ENCODE measurements at regions not wholly inside any gene's neighbourhood (a gene's known extent, or its start where the extent isn't known, plus 50 kb on each side); places are given as distances from the start of the nearest gene placed in this dataset.

DNA sequence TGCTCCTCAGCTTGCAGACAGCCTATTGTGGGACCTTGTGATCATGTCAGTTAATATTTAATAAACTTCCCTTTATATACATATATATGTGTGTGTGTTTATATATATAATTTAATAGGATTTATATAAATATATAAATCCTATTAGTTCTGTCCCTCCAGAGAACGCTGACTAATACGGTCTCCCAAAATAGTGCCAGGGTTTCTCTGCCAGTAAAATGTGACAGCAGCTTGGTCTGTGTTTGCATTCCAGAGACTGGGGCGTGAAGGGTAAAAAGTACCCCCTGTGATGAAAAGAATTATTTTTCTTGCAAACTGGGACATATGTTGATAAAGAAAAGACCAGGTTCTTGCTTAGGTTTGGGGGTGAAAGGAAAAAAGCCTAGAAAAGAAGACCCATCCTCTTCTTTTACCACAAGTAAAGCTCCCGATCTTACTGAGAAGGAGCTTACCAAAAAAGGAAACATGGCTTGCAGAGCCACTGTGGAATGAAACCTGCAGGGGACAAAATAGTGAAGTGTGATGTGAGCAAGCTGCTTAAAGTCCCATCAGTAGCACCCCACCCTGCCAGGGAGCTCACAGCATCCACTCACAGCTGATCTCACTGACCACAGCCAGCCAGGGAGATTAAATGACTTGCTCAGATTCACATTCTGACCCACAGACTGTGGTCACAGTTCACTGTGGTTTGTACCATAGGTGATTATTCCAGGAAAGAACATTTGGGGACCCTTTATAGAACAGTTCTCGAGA lies 110.9 kb upstream of the RMP24 start:
- H3K4me3 ChIP-seq (replicated peaks; ENCODE audit: low read depth, low read length), result no peak overlapping the region
- H3K27me3 ChIP-seq (replicated peaks; ENCODE audit: control insufficient read depth, insufficient read depth, low read length), result no peaks in the 10 kb centered on the region
- TF ChIP-seq, protein P1, sequence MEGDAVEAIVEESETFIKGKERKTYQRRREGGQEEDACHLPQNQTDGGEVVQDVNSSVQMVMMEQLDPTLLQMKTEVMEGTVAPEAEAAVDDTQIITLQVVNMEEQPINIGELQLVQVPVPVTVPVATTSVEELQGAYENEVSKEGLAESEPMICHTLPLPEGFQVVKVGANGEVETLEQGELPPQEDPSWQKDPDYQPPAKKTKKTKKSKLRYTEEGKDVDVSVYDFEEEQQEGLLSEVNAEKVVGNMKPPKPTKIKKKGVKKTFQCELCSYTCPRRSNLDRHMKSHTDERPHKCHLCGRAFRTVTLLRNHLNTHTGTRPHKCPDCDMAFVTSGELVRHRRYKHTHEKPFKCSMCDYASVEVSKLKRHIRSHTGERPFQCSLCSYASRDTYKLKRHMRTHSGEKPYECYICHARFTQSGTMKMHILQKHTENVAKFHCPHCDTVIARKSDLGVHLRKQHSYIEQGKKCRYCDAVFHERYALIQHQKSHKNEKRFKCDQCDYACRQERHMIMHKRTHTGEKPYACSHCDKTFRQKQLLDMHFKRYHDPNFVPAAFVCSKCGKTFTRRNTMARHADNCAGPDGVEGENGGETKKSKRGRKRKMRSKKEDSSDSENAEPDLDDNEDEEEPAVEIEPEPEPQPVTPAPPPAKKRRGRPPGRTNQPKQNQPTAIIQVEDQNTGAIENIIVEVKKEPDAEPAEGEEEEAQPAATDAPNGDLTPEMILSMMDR (IDR thresholded peaks at IDR 0.05; ENCODE audit: insufficient read depth, low read length, poor library complexity, severe bottlenecking), result no peak
- no peaks in the 10 kb centered on the region for H3K36me3 ChIP-seq (ENCODE audit: control insufficient read depth, insufficient read depth, low read length)
- DNase-seq (ENCODE audit: extremely low read depth, insufficient read length), result peak; percentile 3

DNA sequence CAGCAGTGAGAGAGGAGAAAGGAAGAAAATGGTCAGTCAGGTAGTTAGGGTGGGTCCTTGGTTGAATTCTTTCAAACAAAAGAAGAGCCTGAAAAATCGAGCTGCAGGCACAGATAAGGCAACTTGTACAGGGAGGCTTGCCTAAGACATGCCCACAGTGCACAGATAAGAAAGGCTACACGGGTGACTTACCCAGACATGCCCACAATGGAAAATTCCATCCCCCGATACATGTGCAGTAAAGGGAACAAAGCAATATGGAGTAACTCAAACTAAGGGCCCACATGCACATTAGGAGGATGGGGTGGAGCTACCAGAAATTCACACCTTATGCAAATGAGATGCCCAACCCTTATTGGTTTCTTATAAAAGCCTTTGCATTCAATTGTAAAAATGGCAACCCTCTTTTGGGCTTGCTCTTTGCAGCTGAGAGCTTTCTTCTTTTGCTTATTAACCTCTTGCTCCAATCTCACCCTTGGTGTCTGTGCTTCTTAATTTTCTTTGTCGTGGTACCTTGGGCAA lies 110.3 kb upstream of the RMP24 start:
- H3K27me3 ChIP-seq (replicated peaks; ENCODE audit: control insufficient read depth, insufficient read depth, low read length), result no peaks in the 10 kb centered on the region
- no peak overlapping the region for H3K4me3 ChIP-seq (replicated peaks; ENCODE audit: low read depth, low read length)
- no peak for DNase-seq (ENCODE audit: extremely low read depth, insufficient read length)
- TF ChIP-seq, protein P1 (IDR thresholded peaks at IDR 0.05; ENCODE audit: insufficient read depth, low read length, poor library complexity, severe bottlenecking), result no peak
- H3K36me3 ChIP-seq (ENCODE audit: control insufficient read depth, insufficient read depth, low read length), result no peaks in the 10 kb centered on the region

DNA sequence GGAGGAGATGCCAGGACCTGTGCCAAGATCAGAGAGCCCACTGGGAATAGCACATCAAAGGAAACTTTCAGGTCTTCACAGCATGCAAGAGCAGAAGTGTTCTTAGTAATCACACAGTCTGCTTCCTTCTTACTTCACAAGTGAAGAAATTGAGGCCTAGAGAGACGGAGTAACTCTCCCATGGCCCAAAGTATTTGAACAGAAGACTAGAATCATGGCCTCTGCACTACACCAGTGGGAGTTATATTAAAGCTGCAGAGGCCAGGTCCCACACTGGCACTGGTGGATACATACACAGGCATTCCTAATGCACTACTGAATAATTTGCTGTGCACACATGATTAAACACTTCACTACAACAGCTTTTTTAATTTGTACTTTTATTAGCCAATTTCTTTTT lies 107.6 kb upstream of the RMP24 start:
- Histone ChIP-seq H3K27me3 (replicated peaks; ENCODE audit: control insufficient read depth, insufficient read depth, low read length) (no peaks in the 10 kb centered on the region), H3K4me3 (replicated peaks; ENCODE audit: low read depth, low read length) (no peak overlapping the region), H3K36me3 (ENCODE audit: control insufficient read depth, insufficient read depth, low read length) (no peaks in the 10 kb centered on the region)
- DNase-seq (ENCODE audit: extremely low read depth, insufficient read length), result no peak
- TF ChIP-seq, protein P1 (IDR thresholded peaks at IDR 0.05; ENCODE audit: insufficient read depth, low read length, poor library complexity, severe bottlenecking), result no peak

DNA sequence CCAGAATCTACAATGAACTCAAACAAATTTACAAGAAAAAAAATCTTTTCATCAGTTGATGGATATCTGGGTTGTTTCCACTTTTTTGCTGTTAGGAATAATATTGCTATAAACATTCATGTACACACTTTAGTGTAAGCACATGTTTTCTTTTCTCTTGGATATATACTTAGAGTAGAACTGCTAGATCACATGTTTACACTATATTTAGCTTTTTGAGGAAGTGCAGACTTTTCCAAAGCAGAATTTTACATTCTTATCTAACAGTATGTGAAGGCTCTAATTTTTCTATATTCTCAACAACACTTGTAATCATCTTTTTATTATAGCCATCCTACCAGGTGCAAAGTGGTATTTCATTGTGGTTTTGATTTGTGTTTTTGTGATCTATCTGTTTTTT lies 103.6 kb upstream of the RMP24 start:
- DNase-seq (ENCODE audit: extremely low read depth, insufficient read length), result no peak
- TF ChIP-seq, protein P1 (IDR thresholded peaks at IDR 0.05; ENCODE audit: insufficient read depth, low read length, poor library complexity, severe bottlenecking), result no peak
- Histone ChIP-seq H3K27me3 (replicated peaks; ENCODE audit: control insufficient read depth, insufficient read depth, low read length) (no peaks in the 10 kb centered on the region; the same call in none of the 2 replicates), H3K4me3 (replicated peaks; ENCODE audit: low read depth, low read length) (no peak overlapping the region), H3K36me3 (ENCODE audit: control insufficient read depth, insufficient read depth, low read length) (no peaks in the 10 kb centered on the region)

- Histone ChIP-seq H3K36me3 (ENCODE audit: control insufficient read depth, insufficient read depth, low read length) (no peaks in the 10 kb centered on the region), H3K27me3 (replicated peaks; ENCODE audit: control insufficient read depth, insufficient read depth, low read length) (no peaks in the 10 kb centered on the region; the same call in none of the 2 replicates), H3K4me3 (replicated peaks; ENCODE audit: low read depth, low read length) (no peak overlapping the region)
- no peak for DNase-seq (ENCODE audit: extremely low read depth, insufficient read length)
- TF ChIP-seq, protein P1 (IDR thresholded peaks at IDR 0.05; ENCODE audit: insufficient read depth, low read length, poor library complexity, severe bottlenecking), result no peak
Observed at GRCh38 chr18:35871337-35871736, 101.1 kb upstream of the RMP24 start.
